Astrocyte (in vitro differentiated cells and primary cell): ENCODE measurements at regions not wholly inside any gene's neighbourhood (a gene's known extent, or its start where the extent isn't known, plus 50 kb on each side); places are given as distances from the start of the nearest gene placed in this dataset.

Experiments
- EZH2 ChIP-seq: IDR thresholded peaks from 2 replicates; pipeline ENCODE4 v1.6.1; 2012; ENCODE audit warnings: mild to moderate bottlenecking, low read length, inconsistent platforms; ENCODE audit not compliant: insufficient read depth
- TF ChIP-seq, protein P1 (sequence below): IDR thresholded peaks from 2 replicates; pipeline ENCODE4 v1.5.1; 2011; ENCODE audit warnings: low read depth, mild to moderate bottlenecking, inconsistent platforms, low read length, moderate library complexity; ENCODE audit not compliant: insufficient read depth

DNA sequence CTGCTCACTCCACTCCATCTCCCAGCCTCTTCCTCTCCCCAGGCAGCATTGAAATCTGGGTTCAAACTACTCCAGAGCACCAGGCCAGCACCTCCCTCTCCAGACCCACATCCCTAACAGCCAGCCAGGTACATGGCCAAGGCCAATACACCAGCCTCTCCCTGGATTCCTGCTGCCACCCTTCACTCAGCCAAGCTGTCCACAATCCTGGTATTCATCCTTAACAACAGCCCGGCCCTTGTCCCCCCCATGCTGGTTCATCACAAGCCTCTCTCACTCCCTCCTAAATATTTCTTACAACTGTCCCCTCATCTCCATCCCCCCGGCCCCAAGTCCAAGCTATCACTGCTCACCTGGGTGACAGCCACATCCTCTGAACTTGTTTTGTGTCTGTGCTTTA is 129.9 kb upstream of the HAAO start:
- TF ChIP-seq, protein P1, sequence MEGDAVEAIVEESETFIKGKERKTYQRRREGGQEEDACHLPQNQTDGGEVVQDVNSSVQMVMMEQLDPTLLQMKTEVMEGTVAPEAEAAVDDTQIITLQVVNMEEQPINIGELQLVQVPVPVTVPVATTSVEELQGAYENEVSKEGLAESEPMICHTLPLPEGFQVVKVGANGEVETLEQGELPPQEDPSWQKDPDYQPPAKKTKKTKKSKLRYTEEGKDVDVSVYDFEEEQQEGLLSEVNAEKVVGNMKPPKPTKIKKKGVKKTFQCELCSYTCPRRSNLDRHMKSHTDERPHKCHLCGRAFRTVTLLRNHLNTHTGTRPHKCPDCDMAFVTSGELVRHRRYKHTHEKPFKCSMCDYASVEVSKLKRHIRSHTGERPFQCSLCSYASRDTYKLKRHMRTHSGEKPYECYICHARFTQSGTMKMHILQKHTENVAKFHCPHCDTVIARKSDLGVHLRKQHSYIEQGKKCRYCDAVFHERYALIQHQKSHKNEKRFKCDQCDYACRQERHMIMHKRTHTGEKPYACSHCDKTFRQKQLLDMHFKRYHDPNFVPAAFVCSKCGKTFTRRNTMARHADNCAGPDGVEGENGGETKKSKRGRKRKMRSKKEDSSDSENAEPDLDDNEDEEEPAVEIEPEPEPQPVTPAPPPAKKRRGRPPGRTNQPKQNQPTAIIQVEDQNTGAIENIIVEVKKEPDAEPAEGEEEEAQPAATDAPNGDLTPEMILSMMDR = no peak
- TF ChIP-seq EZH2 = no peak
